Prostate gland (tissue), 2 donors: ENCODE measurements at regions not wholly inside any gene's neighbourhood (a gene's known extent, or its start where the extent isn't known, plus 50 kb on each side); places are given as distances from the start of the nearest gene placed in this dataset.

Experiments
- POLR2A ChIP-seq: fragments of 450-650 bp; IDR thresholded peaks from one replicate; pipeline ENCODE4 v1.6.1; 2016; ENCODE audit warnings: antibody characterized with exemption, mild to moderate bottlenecking
- POLR2AphosphoS5 ChIP-seq: sonication (generic); formaldehyde crosslinking; IDR thresholded peaks from one replicate; pipeline ENCODE4 v1.6.1; 2017; ENCODE audit warnings: antibody characterized with exemption
- TF ChIP-seq, protein P1 (sequence below), 4 experiments: fragments of 200-600 bp in 2 of 4; fragments of 450-650 bp in 2 of 4; sonication (generic) in 2 of 4; IDR thresholded peaks; 1 replicate in 3 of 4; 2 replicates in 1 of 4; pipeline ENCODE4 v1.5.1; 2016 to 2019; ENCODE audit warnings: antibody characterized with exemption in 4 of 4, mild to moderate bottlenecking in 2 of 4, moderate library complexity in 2 of 4

DNA sequence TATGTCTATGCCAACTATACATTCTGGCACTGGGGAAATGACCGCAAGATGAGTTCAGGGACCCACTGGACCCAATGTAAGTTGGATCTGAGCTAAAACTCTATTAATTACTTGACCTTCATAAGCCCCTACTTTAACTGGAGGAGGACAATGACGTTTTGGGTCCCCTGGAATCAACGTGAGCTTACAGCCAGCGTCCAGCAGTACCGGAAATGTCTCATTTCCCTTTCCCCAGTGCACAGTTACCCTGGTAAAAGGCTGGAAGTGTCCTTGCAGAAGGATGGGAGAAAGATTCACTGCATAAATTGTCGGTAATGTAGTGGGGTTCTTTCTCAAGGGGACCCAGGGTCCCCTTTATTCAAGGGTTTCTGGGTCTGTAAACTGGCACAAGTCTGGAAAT is 1297.6 kb upstream of the ACVR2A start:
- TF ChIP-seq, protein P1, sequence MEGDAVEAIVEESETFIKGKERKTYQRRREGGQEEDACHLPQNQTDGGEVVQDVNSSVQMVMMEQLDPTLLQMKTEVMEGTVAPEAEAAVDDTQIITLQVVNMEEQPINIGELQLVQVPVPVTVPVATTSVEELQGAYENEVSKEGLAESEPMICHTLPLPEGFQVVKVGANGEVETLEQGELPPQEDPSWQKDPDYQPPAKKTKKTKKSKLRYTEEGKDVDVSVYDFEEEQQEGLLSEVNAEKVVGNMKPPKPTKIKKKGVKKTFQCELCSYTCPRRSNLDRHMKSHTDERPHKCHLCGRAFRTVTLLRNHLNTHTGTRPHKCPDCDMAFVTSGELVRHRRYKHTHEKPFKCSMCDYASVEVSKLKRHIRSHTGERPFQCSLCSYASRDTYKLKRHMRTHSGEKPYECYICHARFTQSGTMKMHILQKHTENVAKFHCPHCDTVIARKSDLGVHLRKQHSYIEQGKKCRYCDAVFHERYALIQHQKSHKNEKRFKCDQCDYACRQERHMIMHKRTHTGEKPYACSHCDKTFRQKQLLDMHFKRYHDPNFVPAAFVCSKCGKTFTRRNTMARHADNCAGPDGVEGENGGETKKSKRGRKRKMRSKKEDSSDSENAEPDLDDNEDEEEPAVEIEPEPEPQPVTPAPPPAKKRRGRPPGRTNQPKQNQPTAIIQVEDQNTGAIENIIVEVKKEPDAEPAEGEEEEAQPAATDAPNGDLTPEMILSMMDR (IDR thresholded peaks at IDR 0.05): no peak
- TF ChIP-seq POLR2AphosphoS5 (no peak), POLR2A (no peak)
